HPDE6-E6E7 (cell line): ENCODE measurements at regions not wholly inside any gene's neighbourhood (a gene's known extent, or its start where the extent isn't known, plus 50 kb on each side); places are given as distances from the start of the nearest gene placed in this dataset.
"Not testable (repeated sequence)": the region's sequence is repeated elsewhere in the genome, so short reads cannot be mapped to it uniquely, and the experiment has no call there.

Experiments used
- DNase-seq: peaks from one replicate; pipeline ENCODE4 v3.0.0; 2011; ENCODE audit warnings: missing footprints; ENCODE audit errors: extremely low spot score

DNA sequence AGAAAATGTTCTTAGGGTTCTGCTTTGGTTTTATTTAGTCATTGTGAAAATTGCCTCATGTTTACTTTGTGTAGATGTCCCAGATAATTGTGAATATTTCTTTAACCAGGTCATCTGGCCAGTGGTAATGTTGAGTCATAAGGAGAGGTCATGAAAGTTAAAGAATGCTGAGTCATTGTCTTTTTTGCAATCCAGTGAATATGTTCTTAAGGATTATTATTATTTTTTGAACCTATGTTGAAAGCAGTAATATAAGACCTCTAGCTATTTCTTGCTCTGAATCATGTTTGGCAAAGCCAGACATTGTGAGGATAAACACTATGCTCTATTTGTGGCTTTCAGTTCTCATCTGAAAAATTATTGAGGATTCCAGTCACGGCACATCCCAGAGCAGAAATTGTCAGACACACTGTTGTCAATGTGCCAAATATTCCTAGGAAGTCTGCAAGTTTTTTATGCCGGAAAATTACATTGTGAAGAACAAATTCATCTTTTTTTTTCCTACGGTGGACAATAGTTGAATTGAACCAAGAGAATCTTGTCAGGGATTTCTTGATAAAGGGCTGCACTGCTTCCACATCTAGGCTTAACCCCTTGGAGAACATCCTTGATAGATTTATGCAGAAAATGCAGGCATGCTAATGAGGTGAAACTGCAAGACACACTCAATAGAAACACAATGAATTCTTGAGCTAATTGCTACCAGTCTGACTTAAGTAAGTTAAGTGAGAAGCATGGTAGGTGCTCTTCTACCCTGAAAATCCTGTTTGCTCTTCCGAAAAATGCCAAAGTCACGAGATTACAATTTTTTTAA lies 369.6 kb downstream of the ATP23 start:
- DNase-seq = peak; percentile 35

DNA sequence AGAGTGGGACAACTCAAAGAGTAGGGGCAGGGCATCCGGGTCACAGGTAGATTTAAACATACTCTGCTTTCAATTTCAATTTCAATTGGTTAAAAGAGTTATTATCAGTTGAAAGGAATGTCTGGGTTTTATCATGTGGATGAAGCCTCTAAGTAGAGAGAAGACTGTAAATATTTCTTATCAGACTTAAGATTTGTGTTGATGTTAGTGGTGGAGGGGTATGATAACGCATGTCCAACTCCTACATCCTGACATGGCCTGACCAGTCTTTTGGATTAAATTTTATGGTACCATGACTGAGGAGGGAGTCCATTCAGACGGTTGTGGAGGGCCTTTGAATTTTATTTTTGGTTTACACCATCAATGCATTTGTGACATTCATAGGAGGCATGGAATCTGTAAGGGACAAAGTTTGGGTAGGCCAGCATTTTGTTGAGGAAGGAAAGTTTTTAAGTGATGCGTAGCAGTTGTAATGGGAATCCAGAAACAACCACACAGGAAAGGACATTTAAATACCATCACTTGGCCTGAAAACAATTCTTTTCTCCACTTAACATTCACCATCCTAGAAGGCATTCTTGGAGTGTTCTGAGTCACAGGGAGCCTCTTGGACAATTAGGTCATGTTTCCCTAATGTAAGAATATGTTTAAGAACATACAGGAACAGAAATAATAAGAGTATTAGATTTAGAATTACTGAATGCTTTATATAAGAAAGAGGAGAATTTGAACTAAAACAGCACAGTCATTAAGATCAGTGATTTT lies 371.9 kb downstream of the ATP23 start:
- no peak for DNase-seq

DNA sequence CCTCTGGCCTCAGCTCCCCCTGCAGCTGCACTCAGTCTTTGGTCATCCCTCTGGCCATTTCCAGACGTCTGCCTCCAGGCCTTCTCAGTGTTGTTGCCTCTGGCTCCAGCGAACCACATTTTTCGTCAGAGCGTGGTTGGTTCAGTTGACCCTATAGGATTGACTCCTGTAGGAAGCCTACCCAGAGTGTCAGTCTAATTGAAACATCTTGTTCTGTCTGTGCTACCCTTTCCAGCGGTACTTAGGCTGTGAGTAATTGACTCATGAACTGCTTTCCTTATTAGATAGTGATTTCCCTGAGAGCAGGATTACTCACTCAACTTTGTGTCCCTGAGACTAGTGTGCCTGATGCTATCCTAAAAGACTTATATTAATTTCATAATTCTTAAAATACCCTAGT lies 373.2 kb downstream of the ATP23 start:
- DNase-seq = no peak

GRCh38 chr12:58316926-58317325 lies 375.6 kb downstream of the ATP23 start:
- DNase-seq = no peak

DNA sequence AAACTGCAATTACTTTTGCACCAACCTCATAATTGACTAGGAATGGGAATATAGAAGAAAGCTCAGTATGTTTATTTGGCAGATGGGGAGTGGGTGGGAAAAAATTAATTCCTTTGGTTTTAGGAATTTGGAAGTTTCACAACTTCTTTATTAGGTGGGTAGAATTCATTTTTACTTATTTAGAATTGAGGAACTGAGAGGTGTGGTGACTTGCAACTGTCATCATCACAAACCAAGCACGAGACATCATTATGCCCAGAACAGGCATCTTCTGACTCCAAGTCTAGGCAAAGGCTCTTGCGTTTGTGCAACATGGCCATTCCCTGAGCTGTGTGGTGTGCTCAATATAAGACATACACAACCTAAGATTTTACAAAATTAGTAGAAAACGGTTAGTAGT lies 380.0 kb downstream of the ATP23 start:
- no peak for DNase-seq

DNA sequence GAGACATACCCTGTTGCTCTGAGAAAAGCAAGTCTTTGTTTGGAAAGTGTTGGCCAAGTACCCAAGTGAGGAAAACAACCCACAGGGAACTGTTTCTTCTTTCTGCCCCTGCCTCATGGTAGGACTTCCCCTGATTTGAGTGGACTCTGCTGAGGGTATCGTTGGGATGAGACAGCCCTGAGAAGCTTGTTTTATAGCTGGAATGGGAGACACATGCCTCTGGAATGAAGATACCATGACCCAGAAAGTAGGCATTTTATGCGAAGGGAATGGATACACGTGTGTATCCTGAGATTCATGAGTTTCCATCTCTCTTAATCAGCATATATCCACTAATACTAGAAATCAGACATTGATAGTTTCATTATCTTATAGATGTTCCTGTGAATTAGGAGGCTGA lies 382.3 kb downstream of the ATP23 start:
- DNase-seq = no peak

DNA sequence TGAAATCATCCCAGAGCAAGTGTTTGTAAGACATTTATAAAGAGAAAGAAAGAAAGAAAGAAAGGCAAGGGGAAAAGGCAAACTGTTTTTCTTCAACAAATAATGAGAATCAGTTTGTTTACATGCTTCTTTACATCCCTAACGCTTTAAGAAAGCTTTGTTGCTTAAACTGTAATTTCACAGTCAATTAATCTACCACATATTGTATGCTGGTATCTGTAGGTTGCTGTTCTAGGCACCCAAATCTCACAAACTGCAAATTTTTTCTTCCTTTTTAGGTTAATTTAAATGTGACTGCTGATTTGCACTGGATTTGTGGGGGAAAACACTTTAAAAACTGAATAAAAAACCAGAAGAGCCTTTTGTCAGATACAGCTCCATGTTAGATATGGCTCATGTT lies 384.2 kb downstream of the ATP23 start:
- no peak for DNase-seq

DNA sequence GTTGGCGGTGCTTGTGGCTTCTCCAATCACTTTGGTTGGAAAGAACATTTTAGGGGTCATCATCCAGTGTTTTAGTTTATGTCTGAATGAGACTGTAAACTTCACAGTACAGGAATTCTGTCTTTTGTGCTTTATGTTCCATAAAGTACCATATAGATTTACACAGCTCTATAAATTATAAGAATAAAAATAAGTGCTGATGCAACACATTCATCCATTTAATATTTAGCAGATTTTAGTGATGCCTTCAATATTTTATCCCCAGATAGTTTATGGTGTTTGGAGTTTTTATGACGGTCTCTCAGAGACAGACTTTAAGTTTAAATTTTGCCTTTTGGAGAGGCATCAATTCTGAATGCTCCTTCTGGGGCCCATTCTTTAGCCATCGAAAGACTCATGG lies 385.2 kb downstream of the ATP23 start:
- DNase-seq = no peak

- not testable (repeated sequence) for DNase-seq
Measured at GRCh38 chr12:58336581-58337242, 395.3 kb downstream of the ATP23 start.

- DNase-seq = not testable (repeated sequence)
Measured at GRCh38 chr12:58337539-58337938, 396.2 kb downstream of the ATP23 start.

DNA sequence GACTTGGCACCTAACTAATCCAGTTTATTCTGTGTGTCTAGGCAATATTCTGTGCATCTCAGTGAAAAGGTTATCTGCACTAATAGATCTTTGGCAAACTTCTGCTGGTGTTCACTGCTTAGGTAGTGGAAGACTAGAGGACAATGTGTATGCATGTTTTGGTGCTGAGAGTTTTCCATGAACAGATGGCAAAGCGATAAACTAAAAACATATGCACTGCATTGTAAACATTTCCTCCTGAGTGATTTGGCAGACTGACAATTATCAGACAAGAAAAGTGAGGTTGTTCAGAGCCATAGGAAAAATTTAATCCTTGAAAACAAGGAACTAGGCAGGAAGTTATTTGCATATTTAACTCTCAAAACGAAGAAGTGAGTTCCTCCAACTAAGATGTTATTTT lies 400.4 kb downstream of the ATP23 start:
- DNase-seq = no peak

DNA sequence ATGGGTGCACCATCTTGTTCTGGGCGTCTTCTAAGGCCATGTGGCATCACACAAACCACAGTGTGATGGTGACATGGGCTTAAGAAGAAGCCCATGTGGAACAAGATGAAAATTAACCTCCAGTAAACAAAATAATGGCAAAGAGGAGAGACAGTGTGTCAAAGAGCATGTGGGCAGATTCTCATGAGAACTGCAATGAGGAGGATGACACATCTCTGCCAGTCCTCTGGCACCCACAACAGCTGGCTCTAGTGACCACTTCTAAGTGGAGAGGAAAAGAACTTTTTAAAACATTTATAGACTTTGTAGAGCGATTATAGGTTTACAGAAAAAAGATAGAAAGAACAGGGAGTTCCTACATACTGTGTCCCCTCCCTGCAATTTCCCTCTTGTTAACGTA lies 401.4 kb downstream of the ATP23 start:
- no peak for DNase-seq

- peak; percentile 28 for DNase-seq
Measured at GRCh38 chr12:58346032-58346632, 404.8 kb downstream of the ATP23 start.

GRCh38 chr12:58347188-58347587 lies 405.8 kb downstream of the ATP23 start:
- no peak for DNase-seq

- no peak for DNase-seq
Measured at GRCh38 chr12:58347691-58348090, 406.3 kb downstream of the ATP23 start.

GRCh38 chr12:58349161-58349560 lies 407.8 kb downstream of the ATP23 start:
- DNase-seq = no peak

DNA sequence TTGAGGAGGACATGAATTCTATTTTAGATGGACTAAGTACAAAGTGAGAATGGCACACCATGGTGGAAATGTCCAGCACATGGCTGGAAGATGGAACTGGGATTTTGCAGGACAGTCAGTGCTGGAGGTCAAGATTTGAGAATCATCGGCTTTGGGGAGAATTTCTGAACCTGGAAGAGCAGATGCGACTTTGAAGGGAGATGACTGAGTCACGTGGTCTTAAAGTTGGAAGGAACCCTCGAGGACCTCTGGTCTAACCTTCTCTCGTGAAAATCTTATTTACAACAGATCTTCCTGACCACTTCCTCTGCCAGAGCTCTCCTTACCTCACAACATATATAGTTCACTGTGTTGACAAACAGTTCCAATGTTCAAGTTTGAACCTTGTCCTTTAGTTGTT lies 415.4 kb downstream of the ATP23 start:
- DNase-seq = no peak

GRCh38 chr12:58357511-58357910 lies 416.1 kb downstream of the ATP23 start:
- no peak for DNase-seq

GRCh38 chr12:58358369-58358768 lies 417.0 kb downstream of the ATP23 start:
- no peak for DNase-seq

DNA sequence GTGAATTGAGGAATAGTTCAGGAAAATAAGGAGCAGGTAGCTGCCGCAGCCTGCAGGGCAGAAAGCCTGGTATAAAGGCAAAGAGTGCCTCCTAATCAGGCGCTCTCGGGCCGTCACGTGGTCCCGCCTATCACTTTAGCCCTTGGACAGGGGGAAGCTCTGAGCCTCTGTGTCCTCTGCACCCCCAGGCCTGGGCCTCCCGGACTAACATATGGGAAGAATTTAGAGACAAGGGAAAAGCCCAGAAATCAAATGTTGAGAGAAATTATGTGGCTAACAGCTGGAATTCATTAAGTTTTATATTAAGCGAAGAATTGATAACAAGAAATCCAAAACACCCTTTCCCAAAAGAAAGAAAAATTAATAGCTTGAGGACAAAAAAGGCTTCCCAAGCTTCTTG lies 417.7 kb downstream of the ATP23 start:
- no peak for DNase-seq

- no peak for DNase-seq
Measured at GRCh38 chr12:58361056-58361455, 419.7 kb downstream of the ATP23 start.

DNA sequence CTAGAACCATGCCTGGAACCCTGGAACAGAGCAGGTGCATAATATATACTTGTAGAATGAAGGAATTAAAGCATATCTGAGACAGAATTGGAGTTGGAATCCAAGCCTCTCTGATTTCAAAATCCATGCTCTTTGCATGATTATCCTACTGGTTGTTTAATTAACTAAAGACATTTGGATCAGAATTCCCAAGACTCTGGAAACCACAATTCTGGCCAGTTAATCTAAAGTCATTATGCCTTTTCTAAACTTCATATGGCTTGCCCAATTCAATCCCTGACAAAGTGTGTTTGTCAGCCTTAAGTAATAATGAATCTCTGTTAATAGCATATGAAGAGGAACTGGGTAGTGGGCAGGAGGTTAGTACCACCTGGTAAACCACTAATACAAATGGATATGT lies 422.6 kb downstream of the ATP23 start:
- DNase-seq = no peak
